ENCODE measurements at regions not wholly inside any gene's neighbourhood (a gene's known extent, or its start where the extent isn't known, plus 50 kb on each side); places are given as distances from the start of the nearest gene placed in this dataset.

DNA sequence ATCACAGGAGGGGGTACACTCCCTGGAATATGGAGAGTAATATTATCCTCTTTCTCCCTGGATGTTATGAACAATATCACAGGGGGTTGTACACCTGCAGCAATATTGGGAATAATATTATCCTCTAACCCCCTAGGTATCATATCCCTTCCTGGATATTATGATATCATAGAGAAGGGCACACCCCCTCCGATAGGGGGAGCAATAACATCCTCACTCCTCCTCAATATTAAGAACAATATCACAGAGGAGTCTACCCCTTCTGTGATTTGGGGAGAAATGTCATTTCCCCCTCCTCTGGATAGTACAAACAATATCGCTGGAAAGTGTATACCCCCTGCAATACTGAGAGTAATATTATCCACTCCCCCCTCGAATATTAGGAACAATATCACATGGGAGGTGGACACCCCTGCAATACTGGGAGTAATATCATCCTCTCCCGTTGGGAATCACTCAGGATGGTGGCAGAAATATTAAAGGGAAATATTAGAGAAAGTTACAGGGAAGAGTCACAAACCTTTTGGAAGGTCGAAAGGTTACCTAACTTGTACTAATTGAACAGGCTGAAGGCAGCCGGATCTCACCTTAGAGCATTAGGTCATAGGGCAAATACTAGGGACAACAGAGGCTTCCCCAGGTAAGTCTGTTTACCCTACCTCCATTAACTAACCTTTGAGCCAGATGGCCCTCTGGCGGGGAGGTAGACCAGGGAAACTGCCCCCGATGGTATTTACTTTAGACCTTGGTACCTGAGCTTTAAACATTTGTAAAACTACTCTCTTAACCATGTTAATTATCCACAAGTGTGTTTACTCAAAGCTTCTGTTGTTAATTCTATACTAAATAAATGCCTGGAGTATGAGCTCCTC lies 57.5 kb upstream of the FREM1 start:
- DNase-seq (ENCODE audit: low spot score) = no peak
- ATAC-seq = no peak

DNA sequence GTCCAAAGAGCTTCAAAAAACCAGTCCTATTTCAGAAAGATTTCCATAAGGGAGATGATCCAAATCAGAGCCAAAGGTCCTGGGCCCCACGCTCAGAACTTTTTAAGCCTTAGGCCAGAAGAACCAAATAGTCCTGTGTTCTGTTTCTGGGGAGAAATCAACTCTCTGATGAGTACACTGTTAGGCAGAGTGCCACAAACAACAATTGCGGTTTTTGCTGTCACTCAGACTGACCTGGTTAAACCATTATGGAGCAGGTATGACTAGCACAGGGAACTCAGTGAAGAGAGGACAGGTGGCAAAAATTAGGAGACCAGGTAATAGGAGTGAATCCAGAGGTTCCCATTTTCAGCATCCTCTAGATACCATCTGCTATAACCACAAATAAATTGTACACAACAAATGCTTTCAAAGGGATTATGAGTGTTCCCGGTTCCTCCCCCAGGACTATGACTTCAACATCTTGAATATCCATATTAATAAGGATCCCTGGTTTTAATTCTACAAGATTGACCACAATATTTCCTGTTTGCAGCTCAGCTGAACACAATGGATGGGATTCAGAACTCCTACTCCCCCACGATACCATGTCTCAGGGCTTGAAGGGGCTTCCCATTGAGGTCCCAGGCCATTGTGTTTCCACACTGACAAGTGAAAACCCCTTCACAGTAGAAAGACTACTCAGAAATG lies 52.1 kb upstream of the FREM1 start:
- ATAC-seq = peak; percentile 38
- DNase-seq (ENCODE audit: low spot score) = no peak

DNA sequence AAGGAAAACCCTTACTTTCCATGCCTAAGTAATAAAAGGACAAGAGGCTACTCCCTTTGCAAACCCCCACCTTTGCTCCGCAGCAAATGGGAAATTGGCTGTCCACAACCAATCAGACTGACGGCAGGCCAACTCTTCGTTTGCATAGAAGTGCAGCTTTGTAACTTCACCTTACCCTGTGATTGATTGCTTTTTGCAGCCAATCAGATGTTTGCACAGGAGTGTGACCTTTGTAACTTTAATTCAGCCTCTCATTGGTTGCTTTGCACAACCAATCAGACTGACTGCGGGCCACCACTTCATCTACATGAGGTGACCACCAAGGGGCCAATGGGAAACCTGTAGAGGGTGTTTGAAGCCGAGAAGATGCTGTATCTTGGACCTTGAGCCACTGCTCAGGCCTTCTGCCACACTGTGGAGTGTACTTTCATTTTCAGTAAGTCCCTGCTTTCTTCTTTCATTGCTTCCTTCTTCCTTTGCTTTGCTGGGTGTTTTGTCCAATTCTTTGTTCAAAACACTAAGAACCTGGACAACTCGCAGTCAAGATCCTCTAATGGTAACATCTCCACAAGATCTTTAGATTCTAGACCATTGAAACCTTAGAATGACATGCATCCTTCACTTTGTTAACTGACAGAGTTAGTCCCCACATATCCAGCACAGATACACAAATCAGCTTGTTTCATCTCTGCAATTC lies 51.3 kb upstream of the FREM1 start:
- peak; percentile 91 for ATAC-seq
- no peak for DNase-seq (ENCODE audit: low spot score)

DNA sequence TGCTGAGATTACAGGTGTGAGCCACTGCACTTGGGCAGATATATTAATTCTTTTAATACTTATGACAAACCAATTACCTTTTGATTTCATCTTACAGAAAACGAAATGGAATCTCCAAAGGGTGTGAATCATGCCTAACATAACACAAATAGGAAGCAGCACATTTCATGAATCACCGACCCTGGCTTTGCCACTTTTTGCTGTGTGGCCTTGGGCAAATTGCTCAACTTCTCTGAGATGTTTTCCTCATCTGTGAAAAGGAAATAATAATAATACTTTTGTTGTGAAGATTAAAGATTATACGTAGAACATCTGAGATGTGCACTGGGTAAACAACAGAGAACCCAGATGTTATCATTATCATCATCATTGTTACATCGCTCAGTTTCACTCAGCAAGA lies 50.7 kb upstream of the FREM1 start:
- DNase-seq (ENCODE audit: low spot score) (no peak), ATAC-seq (no peak)

Measured in left lobe of liver (tissue), 2 donors.